HAP-1 (cell line): ENCODE measurements at regions not wholly inside any gene's neighbourhood (a gene's known extent, or its start where the extent isn't known, plus 50 kb on each side); places are given as distances from the start of the nearest gene placed in this dataset.
"Not testable (repeated sequence)": the region's sequence is repeated elsewhere in the genome, so short reads cannot be mapped to it uniquely, and the experiment has no call there.

ENCODE experiments used
- DNase-seq, 2 experiments: peaks; one replicate each; pipeline ENCODE4 v3.0.0-alpha.2; 2016 to 2020; ENCODE audit warnings: low spot score in 2 of 2
- H3K27me3 ChIP-seq: fragments of 250-450 bp; sonication (Bioruptor Pico); 2 replicates; pipeline ENCODE4 v1.5.1; 2020; ENCODE audit warnings: low read depth, mild to moderate bottlenecking, moderate library complexity
- H3K36me3 ChIP-seq: fragments of 250-450 bp; sonication (Bioruptor Pico); replicated peaks from 2 replicates; pipeline ENCODE4 v1.5.1; 2020; ENCODE audit warnings: mild to moderate bottlenecking
- H3K4me1 ChIP-seq: fragments of 250-450 bp; sonication (Bioruptor Pico); 2 replicates; pipeline ENCODE4 v1.5.1; 2020; ENCODE audit warnings: mild to moderate bottlenecking
- H3K4me3 ChIP-seq: fragments of 250-450 bp; sonication (Bioruptor Pico); 2 replicates; pipeline ENCODE4 v1.5.1; 2020; ENCODE audit warnings: mild to moderate bottlenecking, moderate library complexity
- H3K9me3 ChIP-seq: fragments of 250-450 bp; sonication (Bioruptor Pico); 2 replicates; pipeline ENCODE4 v1.5.1; 2020; ENCODE audit warnings: mild to moderate bottlenecking, moderate library complexity
- in situ Hi-C: fragments of 300-500 bp; cut with MboI; formaldehyde crosslinking; loops from 3 replicates; pipeline ENCODE4 v1.14.3; 2020; ENCODE audit warnings: low sequenced_read_pairs, inconsistent platforms, mixed read lengths

- H3K4me3 ChIP-seq, H3K4me1 ChIP-seq, H3K9me3 ChIP-seq, H3K36me3 ChIP-seq, in situ Hi-C loops, H3K27me3 ChIP-seq, DNase-seq: not testable (repeated sequence)
Observed at GRCh38 chrX:141520750-141521149, 63.8 kb downstream of the SPANXA1 start.

DNA sequence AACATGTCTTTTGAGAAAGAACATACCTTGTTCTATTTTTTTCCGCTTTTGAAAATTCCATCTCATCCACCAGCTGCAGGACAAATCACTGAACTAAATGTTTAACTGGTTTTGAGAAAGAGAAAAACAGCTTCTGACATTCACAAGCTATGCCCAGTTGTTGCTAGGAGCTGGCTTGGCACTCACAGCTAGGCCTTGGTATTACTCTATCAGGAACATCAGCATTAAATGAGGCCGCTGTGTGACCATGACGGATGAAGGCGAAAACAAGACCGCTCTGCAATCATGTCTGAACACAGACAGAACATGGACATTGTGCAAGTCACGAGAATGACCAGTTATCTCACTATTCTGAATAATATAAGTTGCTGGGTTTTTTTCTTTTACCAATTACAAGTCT lies 108.8 kb downstream of the SPANXA1 start:
- H3K9me3 ChIP-seq, H3K4me3 ChIP-seq, H3K4me1 ChIP-seq, H3K36me3 ChIP-seq, H3K27me3 ChIP-seq, DNase-seq, in situ Hi-C loops: not testable (repeated sequence)

- no peak for DNase-seq
- Histone ChIP-seq H3K4me1 (peaks cover 18% of the 10 kb centered on the region), H3K9me3 (no peaks in the 10 kb centered on the region), H3K4me3 (no peak overlapping the region), H3K27me3 (no peaks in the 10 kb centered on the region), H3K36me3 (no peaks in the 10 kb centered on the region)
- in situ Hi-C loops: no loop called here
Observed at GRCh38 chrX:141469469-141469868, 115.1 kb downstream of the SPANXA1 start.

- H3K27me3 ChIP-seq: no peaks in the 10 kb centered on the region
- H3K4me1 ChIP-seq: peaks cover 18% of the 10 kb centered on the region
- in situ Hi-C loops: no loop called here
- DNase-seq: peak in 1 of 2 experiments; percentile 57
- H3K36me3 ChIP-seq: no peaks in the 10 kb centered on the region
- H3K4me3 ChIP-seq: no peak overlapping the region
- no peaks in the 10 kb centered on the region for H3K9me3 ChIP-seq
Observed at GRCh38 chrX:141468940-141469339, 115.6 kb downstream of the SPANXA1 start.

- Histone ChIP-seq H3K4me3 (no peak overlapping the region), H3K4me1 (peaks cover 18% of the 10 kb centered on the region), H3K36me3 (no peaks in the 10 kb centered on the region), H3K27me3 (no peaks in the 10 kb centered on the region), H3K9me3 (no peaks in the 10 kb centered on the region)
- peak; percentile 10 to 31 for DNase-seq
- in situ Hi-C loops: no loop called here
Observed at GRCh38 chrX:141467442-141467841, 117.1 kb downstream of the SPANXA1 start.

DNA sequence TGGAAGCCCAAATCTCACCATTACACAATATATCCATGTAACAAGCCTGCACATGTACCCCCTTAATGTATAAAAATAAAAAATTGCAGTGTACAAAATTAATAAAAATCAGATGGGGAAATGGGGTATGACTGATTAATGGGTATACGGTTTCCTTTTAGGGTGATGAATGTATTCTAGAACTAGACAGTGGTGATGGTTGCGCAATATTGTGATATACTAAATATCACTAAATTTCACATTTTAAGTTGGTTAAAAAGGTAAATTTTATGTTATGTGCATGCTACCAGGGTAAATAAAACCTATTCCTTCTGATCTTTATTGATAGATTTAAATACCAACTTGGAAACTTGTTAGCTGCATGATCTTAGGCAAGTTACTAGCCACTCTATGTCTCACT lies 129.4 kb downstream of the SPANXA1 start:
- DNase-seq: no peak
- H3K9me3 ChIP-seq: no peaks in the 10 kb centered on the region
- in situ Hi-C loops: no loop called here
- no peaks in the 10 kb centered on the region for H3K36me3 ChIP-seq
- H3K4me3 ChIP-seq: no peak overlapping the region
- H3K4me1 ChIP-seq: no peaks in the 10 kb centered on the region
- no peaks in the 10 kb centered on the region for H3K27me3 ChIP-seq

GRCh38 chrX:141443922-141444321 lies 140.6 kb downstream of the SPANXA1 start:
- in situ Hi-C loops: no loop called here
- Histone ChIP-seq H3K4me3 (no peak overlapping the region), H3K27me3 (no peaks in the 10 kb centered on the region), H3K4me1 (no peaks in the 10 kb centered on the region), H3K9me3 (no peaks in the 10 kb centered on the region), H3K36me3 (no peaks in the 10 kb centered on the region)
- DNase-seq: no peak

GRCh38 chrX:141439651-141440050 lies 144.9 kb downstream of the SPANXA1 start:
- in situ Hi-C loops: no loop called here
- Histone ChIP-seq H3K4me1 (no peaks in the 10 kb centered on the region), H3K4me3 (no peak overlapping the region), H3K27me3 (no peaks in the 10 kb centered on the region), H3K9me3 (no peaks in the 10 kb centered on the region), H3K36me3 (no peaks in the 10 kb centered on the region)
- DNase-seq: no peak

DNA sequence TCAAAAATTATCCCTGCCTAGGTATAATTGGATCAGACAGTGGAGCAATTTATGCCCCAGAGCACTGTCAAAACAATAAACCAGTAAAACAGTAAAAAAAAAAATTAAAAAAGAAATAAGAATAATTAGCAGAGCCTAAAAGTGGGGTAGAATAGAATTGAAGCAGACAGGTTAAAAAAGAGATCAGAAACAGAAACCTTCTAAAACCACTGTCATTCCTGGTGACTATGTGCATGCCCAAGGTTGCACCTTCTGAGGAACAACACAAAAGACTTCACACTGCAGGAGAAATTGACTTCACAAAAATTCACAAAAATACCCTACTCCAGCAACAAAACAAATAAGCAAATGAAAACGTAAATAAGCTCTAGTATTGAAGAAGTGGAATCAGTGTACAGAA lies 168.6 kb downstream of the SPANXA1 start:
- no peak for DNase-seq
- no peaks in the 10 kb centered on the region for H3K4me1 ChIP-seq
- in situ Hi-C loops: no loop called here
- H3K4me3 ChIP-seq: no peak overlapping the region
- H3K36me3 ChIP-seq: no peaks in the 10 kb centered on the region
- no peaks in the 10 kb centered on the region for H3K9me3 ChIP-seq
- H3K27me3 ChIP-seq: no peaks in the 10 kb centered on the region

GRCh38 chrX:141405853-141406492 lies 163.7 kb upstream of the SPANXC start:
- in situ Hi-C loops: no loop called here
- H3K9me3 ChIP-seq: no peaks in the 10 kb centered on the region
- DNase-seq: no peak

GRCh38 chrX:141405486-141405852 lies 163.2 kb upstream of the SPANXC start:
- H3K9me3 ChIP-seq: no peaks in the 10 kb centered on the region
- no peaks in the 10 kb centered on the region; the same call in 1 of the 2 replicates for H3K4me1 ChIP-seq
- no peak overlapping the region for H3K4me3 ChIP-seq
- no peaks in the 10 kb centered on the region for H3K27me3 ChIP-seq
- DNase-seq: no peak
- in situ Hi-C loops: no loop called here
- no peaks in the 10 kb centered on the region for H3K36me3 ChIP-seq

More at GRCh38 chrX:141405853-141406492, 163.7 kb upstream of the SPANXC start:
- H3K36me3 ChIP-seq: no peaks in the 10 kb centered on the region
- no peaks in the 10 kb centered on the region; the same call in 1 of the 2 replicates for H3K4me1 ChIP-seq
- no peaks in the 10 kb centered on the region for H3K27me3 ChIP-seq
- H3K4me3 ChIP-seq: no peak overlapping the region

DNA sequence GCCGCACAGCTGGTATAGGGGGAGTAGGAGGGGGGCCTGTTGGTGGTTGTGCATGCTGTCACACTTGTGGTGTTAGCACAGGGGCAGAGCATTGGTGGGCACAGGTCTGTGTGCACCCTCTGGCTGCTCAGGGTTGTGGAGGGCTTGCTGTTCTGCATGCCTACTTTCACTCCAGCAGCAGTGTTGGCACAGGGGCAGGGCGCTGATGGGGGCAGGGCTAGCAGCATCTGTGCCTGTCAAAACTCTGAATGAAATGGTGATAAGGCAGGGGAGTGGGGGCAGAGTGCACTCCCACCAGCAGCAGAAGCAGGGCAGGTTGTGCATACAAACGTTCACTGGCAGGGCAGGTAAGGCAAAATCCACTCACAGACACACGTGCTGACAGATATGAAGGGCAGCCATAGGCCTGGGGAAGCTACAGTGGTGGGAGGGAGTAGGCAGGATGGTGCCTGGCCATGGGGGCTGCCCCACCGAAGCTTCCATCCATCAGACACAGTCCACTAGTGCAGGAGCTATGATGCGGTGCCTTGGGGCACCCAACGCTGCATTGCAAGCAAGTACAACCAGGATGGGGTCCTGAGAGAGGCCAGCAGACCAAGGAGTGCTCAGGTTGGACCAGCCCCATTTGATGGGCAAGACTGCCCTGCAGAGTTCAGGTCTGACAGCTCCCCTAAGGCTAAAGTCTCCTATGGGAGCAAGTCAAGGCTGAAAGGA lies 160.7 kb upstream of the SPANXC start:
- in situ Hi-C loops: no loop called here
- H3K9me3 ChIP-seq: no peaks in the 10 kb centered on the region
- DNase-seq: no peak
- H3K36me3 ChIP-seq: no peaks in the 10 kb centered on the region
- H3K4me1 ChIP-seq: no peaks in the 10 kb centered on the region
- no peak overlapping the region for H3K4me3 ChIP-seq
- no peaks in the 10 kb centered on the region for H3K27me3 ChIP-seq

- Histone ChIP-seq H3K36me3 (no peaks in the 10 kb centered on the region), H3K4me3 (no peak overlapping the region), H3K27me3 (no peaks in the 10 kb centered on the region), H3K4me1 (no peaks in the 10 kb centered on the region), H3K9me3 (no peaks in the 10 kb centered on the region)
- DNase-seq: no peak
- in situ Hi-C loops: no loop called here
Observed at GRCh38 chrX:141396536-141396935, 154.2 kb upstream of the SPANXC start.

DNA sequence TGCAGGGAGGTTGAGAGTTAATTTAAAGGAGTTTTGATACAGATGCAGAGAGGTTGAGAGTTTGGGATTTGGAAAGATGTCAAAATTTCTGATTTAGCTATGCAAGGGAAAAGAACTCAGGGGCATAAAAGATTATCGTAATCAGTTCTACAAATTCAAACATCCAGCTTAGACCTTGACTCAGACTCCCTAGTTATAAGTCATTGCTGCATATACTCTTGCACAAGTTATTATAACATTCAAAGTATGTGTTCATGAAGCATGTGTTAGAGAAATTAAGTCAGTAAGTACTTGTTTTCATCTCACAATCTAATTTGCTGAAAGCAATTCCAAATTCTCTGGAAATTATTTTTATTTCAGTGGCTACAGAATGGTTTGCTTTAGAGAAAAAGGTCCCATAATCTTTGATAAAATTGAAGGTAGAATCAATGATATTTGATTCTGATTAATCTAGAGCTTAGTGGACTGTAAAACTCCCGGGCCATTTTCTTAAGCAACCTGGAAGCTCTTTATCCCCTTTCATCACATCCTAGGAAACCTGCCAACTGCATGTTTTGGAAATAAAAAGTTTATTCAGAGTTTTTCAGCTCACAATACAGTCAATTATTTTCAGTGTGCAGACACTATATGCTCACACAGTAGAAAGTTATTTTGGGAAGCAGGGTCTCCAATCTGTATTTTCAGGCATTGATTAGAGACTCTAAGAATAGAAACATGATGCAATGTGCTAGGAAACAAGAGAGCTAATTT lies 132.9 kb upstream of the SPANXC start:
- Histone ChIP-seq H3K4me1 (peaks cover 6% of the 10 kb centered on the region; the same call in 1 of the 2 replicates), H3K9me3 (no peaks in the 10 kb centered on the region), H3K4me3 (no peak overlapping the region), H3K36me3 (no peaks in the 10 kb centered on the region), H3K27me3 (no peaks in the 10 kb centered on the region)
- DNase-seq: no peak
- in situ Hi-C loops: no loop called here
